ENCODE measurements at regions not wholly inside any gene's neighbourhood (a gene's known extent, or its start where the extent isn't known, plus 50 kb on each side); places are given as distances from the start of the nearest gene placed in this dataset.

GRCh38 chr20:10978019-10978702 lies 304.4 kb upstream of the JAG1 start:
- H3F3A ChIP-seq (ENCODE audit: insufficient read depth, low read depth), result no peaks in the 10 kb centered on the region
- no peak overlapping the region for H3K27ac ChIP-seq
- H4K20me1 ChIP-seq (ENCODE audit: insufficient read depth), result no peaks in the 10 kb centered on the region
- no peaks in the 10 kb centered on the region for H3K9me3 ChIP-seq (ENCODE audit: insufficient read depth, low read depth)
- BruUV-seq (replicated peaks), result no TSS peak
- H3K4me2 ChIP-seq, result no peak overlapping the region
- no peaks in the 10 kb centered on the region for H3K9me2 ChIP-seq (ENCODE audit: insufficient read depth)
- no peaks in the 10 kb centered on the region for H3K4me1 ChIP-seq (replicated peaks; ENCODE audit: insufficient read depth)
- H3K27me3 ChIP-seq (ENCODE audit: insufficient read depth, low read depth), result no peaks in the 10 kb centered on the region
- no peak for DNase-seq
- no peaks in the 10 kb centered on the region for H3K36me3 ChIP-seq (ENCODE audit: low read depth)
- POLR2A ChIA-PET (ENCODE audit: unreplicated experiment), result no interaction called here
- no peaks in the 10 kb centered on the region for H3K79me2 ChIP-seq (ENCODE audit: low read depth)
- TF ChIP-seq CTCF (conservative IDR thresholded peaks at IDR 0.05) (no peak), EZH2 (IDR thresholded peaks at IDR 0.05; ENCODE audit: low read depth) (no peak)
- no peak overlapping the region for H2AFZ ChIP-seq
- intact Hi-C loops (cut with micrococcal nuclease; ENCODE audit: unreplicated experiment), result no loop called here
- no peak overlapping the region for H3K4me3 ChIP-seq
- CTCF ChIA-PET, result no interaction called here

- H3K4me3 ChIP-seq, result no peak overlapping the region
- H3K36me3 ChIP-seq (ENCODE audit: low read depth), result no peaks in the 10 kb centered on the region
- H3K27me3 ChIP-seq (ENCODE audit: insufficient read depth, low read depth), result no peaks in the 10 kb centered on the region
- TF ChIP-seq CTCF (conservative IDR thresholded peaks at IDR 0.05) (no peak), EZH2 (IDR thresholded peaks at IDR 0.05; ENCODE audit: low read depth) (no peak)
- no peak for DNase-seq
- no peak overlapping the region for H2AFZ ChIP-seq
- H3K4me2 ChIP-seq, result no peak overlapping the region
- ChIA-PET POLR2A (ENCODE audit: unreplicated experiment) (no interaction called here), CTCF (no interaction called here)
- no peaks in the 10 kb centered on the region for H3K79me2 ChIP-seq (ENCODE audit: low read depth)
- no peaks in the 10 kb centered on the region for H3K4me1 ChIP-seq (replicated peaks; ENCODE audit: insufficient read depth)
- BruUV-seq (replicated peaks), result no TSS peak
- H4K20me1 ChIP-seq (ENCODE audit: insufficient read depth), result no peaks in the 10 kb centered on the region
- no peaks in the 10 kb centered on the region for H3K9me3 ChIP-seq (ENCODE audit: insufficient read depth, low read depth)
- intact Hi-C loops (cut with micrococcal nuclease; ENCODE audit: unreplicated experiment), result no loop called here
- H3K9me2 ChIP-seq (ENCODE audit: insufficient read depth), result no peaks in the 10 kb centered on the region
- no peak overlapping the region for H3K27ac ChIP-seq
- no peaks in the 10 kb centered on the region for H3F3A ChIP-seq (ENCODE audit: insufficient read depth, low read depth)
These were observed 304.9 kb upstream of the JAG1 start for GRCh38 chr20:10978713-10979112.

- Histone ChIP-seq H3K27me3 (ENCODE audit: insufficient read depth, low read depth) (no peaks in the 10 kb centered on the region), H3K4me3 (no peak overlapping the region), H3K4me2 (no peak overlapping the region), H4K20me1 (ENCODE audit: insufficient read depth) (no peaks in the 10 kb centered on the region), H3F3A (ENCODE audit: insufficient read depth, low read depth) (no peaks in the 10 kb centered on the region), H3K9me2 (ENCODE audit: insufficient read depth) (no peaks in the 10 kb centered on the region), H3K9me3 (ENCODE audit: insufficient read depth, low read depth) (no peaks in the 10 kb centered on the region), H3K27ac (no peak overlapping the region), H3K4me1 (replicated peaks; ENCODE audit: insufficient read depth) (no peaks in the 10 kb centered on the region), H2AFZ (no peak overlapping the region), H3K79me2 (ENCODE audit: low read depth) (no peaks in the 10 kb centered on the region), H3K36me3 (ENCODE audit: low read depth) (no peaks in the 10 kb centered on the region)
- TF ChIP-seq CTCF (conservative IDR thresholded peaks at IDR 0.05), result no peak
- TF ChIP-seq EZH2 (IDR thresholded peaks at IDR 0.05; ENCODE audit: low read depth), result no peak
- POLR2A ChIA-PET (ENCODE audit: unreplicated experiment), result interaction anchor here (0.7 kb wide), 1 partner anchor 15 kb away, joined by 6 read pairs; no protein-coding TSS in a partner anchor
- DNase-seq, result peak in 1 of 2 experiments; percentile 20
- no TSS peak for BruUV-seq (replicated peaks)
- CTCF ChIA-PET, result no interaction called here
- intact Hi-C loops (cut with micrococcal nuclease; ENCODE audit: unreplicated experiment), result no loop called here
These were observed 308.9 kb upstream of the JAG1 start for GRCh38 chr20:10982692-10983091.
